Suprapubic skin (tissue), 4 donors: ENCODE measurements at regions not wholly inside any gene's neighbourhood (a gene's known extent, or its start where the extent isn't known, plus 50 kb on each side); places are given as distances from the start of the nearest gene placed in this dataset.

ENCODE experiments used
- CTCF ChIP-seq, 2 donors: fragments of 200-600 bp in 1 of 2; fragments of 450-650 bp in 1 of 2; sonication (generic) in 1 of 2; IDR thresholded peaks; one replicate each; pipeline ENCODE4 v1.5.1; 2016 to 2019; ENCODE audit warnings: antibody characterized with exemption in 2 of 2, mild to moderate bottlenecking in 1 of 2, moderate library complexity in 1 of 2
- EP300 ChIP-seq: sonication (generic); formaldehyde crosslinking; IDR thresholded peaks from one replicate; pipeline ENCODE4 v1.6.1; 2017; ENCODE audit warnings: antibody characterized with exemption
- POLR2A ChIP-seq, 2 donors: fragments of 450-650 bp; IDR thresholded peaks; one replicate each; pipeline ENCODE4 v1.6.1; 2017; ENCODE audit warnings: antibody characterized with exemption in 2 of 2, mild to moderate bottlenecking in 2 of 2, moderate library complexity in 2 of 2
- POLR2AphosphoS5 ChIP-seq, 3 donors: sonication (generic); formaldehyde crosslinking; IDR thresholded peaks; one replicate each; pipeline ENCODE4 v1.6.1; 2017; ENCODE audit warnings: antibody characterized with exemption in 3 of 3

- TF ChIP-seq POLR2A (IDR thresholded peaks at IDR 0.05) (no peak), CTCF (IDR thresholded peaks at IDR 0.05) (no peak), POLR2AphosphoS5 (IDR thresholded peaks at IDR 0.05) (no peak), EP300 (no peak)
Measured at GRCh38 chr10:130250127-130250526, 113.9 kb downstream of the GLRX3 start.
